Stimulated activated CD4-positive, alpha-beta T cell treated with anti-CD3 and anti-CD28 coated beads, Interleukin-2, amount 100 ng/mL, for 48 hours (primary cell): ENCODE measurements at regions not wholly inside any gene's neighbourhood (a gene's known extent, or its start where the extent isn't known, plus 50 kb on each side); places are given as distances from the start of the nearest gene placed in this dataset.
"Not testable (repeated sequence)": the region's sequence is repeated elsewhere in the genome, so short reads cannot be mapped to it uniquely, and the experiment has no call there.

Experiments
- DNase-seq, 2 donors: peaks; one replicate each; pipeline ENCODE4 v3.0.0-alpha.2; 2020

DNA sequence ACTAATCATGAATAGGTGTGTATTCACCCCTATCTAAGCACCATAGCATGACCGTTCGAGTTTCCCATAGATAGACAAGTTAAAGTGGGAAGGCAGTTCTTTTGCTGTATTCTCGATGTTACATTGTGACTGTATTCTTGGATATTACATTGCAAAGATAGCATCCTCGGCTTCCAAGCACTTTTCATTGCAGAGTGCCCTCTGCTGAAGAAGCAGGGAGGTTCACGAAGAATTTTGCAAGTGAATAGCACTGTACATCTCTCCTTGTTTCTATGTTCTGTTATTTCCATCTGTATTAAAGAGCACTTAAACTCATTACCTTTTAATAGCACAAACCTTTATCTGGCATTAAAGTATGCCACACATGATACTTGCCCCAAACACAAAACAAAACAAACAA lies 426.7 kb upstream of the ARX start:
- DNase-seq, result no peak

- DNase-seq, result no peak
These were observed 417.5 kb upstream of the ARX start for GRCh38 chrX:25433307-25433706.

DNA sequence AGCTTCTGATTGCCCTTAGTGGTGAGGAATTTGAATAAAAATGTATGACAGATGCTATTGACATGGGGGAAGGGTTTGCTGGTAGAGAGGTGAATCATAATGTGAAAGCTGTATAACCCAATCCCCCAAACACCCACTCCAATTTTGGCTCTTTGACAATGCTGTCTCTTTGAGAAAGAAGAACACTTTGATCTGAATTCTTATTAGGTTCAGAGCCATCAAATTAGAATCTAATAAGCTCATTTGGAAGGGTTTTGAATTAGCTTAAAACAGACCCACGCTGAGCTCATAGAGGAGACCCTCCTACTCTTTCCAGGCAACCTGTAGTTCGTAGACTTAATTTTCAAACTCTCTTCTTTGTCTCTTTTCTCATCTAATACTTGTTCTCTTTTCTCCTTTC lies 416.6 kb upstream of the ARX start:
- DNase-seq, result no peak

DNA sequence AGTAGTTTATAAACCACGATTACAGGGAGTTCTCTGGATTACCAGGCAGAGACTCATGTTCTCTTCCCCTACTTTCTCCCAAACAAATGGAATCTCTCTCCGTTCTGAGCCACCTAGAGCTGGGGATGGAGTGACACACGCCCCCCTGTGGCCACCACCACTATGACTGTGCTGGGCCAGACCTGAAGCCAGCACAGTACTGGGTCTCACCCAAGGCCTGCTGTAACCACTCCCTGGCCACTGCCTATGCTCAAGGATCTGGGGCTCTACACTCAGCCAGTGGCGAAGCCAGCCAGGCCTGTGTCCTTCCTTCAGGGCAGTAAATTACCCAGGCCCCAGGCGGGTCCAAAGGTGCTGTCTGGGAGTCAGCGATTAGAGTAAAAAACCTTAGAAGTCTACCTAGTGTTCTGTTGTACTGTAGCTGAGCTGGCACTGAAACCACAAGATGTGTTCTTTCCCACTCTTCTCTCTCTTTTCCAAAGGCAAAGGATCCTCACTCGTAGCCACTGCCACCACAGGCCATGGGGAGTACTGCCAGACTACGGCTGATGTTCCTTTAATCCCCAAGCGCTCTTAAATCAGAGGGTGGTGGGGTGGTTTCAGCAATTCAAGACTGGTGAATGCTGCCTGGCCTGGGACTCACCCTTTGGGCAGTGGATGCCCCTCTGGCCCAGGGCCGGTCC lies 412.2 kb upstream of the ARX start:
- no peak for DNase-seq

DNA sequence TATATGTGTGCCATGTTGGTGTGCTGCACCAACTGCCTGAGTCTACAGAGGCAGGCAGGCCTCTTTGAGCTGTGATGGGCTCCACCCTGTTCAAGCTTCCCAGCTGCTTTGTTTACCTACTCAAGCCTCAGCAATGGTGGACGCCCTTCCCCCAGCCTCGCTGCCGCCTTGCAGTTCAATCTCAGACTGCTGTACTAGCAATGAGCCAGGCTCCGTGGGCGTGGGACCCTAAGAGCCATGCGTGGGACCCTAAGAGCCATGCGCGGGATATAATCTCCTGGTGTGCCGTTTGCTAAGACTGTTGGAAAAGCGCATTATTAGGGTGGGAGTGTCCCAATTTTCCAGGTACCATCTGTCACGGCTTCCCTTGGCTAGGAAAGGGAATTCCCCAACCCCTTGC lies 388.4 kb upstream of the ARX start:
- not testable (repeated sequence) for DNase-seq

DNA sequence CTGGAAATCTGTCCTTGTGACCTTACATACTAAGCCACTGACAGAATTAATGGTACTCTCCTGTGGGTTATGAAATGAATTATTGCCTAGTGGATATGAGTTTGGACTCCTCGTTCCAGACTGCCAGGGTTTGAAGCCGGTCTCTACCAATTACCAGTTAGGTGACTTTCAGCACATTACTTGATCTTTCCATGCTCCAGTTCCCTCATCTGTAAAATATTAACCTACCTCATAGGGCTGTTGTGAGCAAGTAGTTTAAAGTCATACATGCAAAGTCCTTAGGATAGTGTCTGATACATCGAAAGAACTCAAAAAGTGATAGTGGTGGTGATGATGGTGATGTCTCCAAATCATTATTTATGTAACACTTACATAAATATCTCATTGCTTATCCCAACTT lies 373.5 kb upstream of the ARX start:
- no peak for DNase-seq

DNA sequence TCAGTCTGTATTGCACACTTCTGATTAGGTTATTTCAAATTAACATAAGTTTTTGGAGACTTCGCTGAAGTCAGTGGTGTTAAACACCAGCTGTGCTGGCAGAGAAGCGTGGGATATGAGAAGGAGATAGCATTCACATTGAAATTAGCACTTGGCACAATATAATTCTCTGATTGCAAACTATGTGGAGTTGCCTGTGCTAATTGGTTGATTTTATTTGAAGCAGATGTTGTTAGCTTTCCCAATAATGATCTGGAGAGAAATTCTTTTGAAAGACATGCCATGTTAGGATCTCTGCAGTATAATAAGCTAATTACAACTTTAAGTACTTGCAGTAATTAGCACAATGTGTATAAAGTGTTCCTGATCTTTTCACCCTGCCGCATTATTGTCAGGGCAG lies 367.4 kb upstream of the ARX start:
- DNase-seq, result no peak

DNA sequence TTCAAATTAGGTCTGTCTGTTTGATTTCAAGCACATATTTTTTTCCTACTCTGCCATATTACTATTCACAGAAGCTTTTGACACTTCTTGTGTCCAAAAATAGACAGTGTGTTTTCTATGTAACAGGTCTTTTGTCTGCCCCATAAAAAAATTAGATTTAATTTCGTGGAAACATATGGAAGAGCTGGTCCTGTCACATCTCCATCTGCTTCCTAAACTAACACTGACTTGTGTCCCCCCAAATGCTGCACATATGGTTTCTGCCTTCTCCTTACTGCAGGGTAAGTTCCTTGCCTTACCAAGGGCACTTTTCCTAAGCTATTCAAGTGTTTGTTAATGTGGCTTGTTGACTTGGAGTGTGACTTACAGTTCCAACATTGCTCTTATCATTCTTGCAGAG lies 340.7 kb upstream of the ARX start:
- DNase-seq, result no peak

GRCh38 chrX:25344161-25344936 lies 328.6 kb upstream of the ARX start:
- DNase-seq, result no peak

GRCh38 chrX:25343060-25343459 lies 327.3 kb upstream of the ARX start:
- no peak for DNase-seq

- DNase-seq, result no peak
These were observed 322.1 kb upstream of the ARX start for GRCh38 chrX:25337841-25338240.

GRCh38 chrX:25300994-25301393 lies 285.2 kb upstream of the ARX start:
- no peak for DNase-seq

DNA sequence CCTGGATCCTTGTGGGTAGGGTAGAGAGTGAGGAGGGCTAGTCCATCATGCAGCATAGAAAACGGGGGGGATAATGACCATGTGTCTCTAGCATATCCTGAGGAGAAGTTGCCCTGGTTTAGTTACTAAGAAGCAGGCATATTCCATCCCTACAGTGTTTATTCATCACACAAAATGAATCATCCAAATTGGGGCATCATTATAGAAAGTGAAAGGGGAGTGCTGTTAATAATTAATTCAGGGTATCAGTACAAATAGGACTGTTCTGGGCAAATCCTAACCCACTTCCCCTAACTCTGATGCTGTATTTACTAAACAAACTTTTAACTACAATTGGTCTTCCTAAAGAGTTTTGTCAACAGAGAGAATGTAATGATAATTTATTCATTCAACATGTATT lies 281.1 kb upstream of the ARX start:
- no peak for DNase-seq

DNA sequence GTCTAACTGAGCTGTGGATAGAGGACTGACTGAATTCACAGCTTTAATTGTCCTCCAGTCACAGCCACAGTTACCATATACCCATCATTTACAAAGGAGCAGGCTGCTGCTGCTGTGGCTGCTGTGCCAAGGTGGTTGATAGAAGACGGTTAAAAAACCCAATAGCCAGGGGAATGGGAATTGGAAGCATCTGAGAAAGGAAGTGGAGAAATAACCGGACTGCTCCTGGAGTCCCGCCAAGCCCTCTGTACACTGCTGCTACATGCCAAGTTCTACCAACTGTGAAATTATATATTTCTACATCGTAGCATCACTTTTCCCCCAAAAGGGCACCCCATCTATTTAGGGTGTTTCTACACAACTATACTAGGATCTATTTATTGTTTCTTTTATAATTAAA lies 279.7 kb upstream of the ARX start:
- no peak for DNase-seq

- DNase-seq, result no peak
These were observed 274.4 kb upstream of the ARX start for GRCh38 chrX:25290132-25290531.

DNA sequence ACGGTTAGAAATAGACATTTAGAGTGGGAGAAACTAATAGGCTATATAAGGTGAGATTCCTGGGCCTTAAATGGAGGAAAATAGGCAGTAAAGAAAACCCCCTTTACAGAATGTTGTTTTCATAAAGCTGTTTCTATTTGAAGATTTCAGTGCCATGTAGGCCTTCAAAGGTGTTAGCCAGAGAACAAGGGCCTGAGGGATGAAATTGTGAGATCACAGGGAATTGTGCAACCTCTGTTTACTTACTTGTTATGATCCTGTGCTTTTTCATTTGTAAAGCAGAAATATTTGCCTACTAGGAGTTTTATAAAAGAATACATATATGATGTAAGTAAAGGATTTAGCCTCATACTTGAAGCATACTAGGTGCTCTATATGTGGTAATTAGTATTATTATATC lies 272.9 kb upstream of the ARX start:
- no peak for DNase-seq

DNA sequence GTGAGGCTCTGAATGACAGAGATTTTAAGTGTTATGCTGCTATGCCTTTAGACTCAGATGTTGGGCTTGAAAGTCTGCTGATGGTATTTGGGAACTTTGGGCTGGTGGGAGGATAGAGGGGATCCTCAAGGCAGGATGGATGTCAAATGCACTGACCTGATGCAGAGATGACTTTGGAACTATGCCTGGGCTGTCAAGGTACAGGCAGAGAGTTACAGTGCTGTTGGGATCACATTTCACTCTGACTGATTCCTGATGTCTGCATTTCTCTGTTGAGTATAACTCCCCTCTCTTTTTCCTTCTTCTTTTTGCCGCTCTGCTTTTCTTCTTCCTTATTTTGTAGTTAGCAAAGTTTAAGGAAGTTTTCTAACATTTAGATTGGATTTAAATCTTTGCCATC lies 271.8 kb upstream of the ARX start:
- no peak for DNase-seq

- DNase-seq, result no peak
These were observed 269.8 kb upstream of the ARX start for GRCh38 chrX:25285598-25285997.

DNA sequence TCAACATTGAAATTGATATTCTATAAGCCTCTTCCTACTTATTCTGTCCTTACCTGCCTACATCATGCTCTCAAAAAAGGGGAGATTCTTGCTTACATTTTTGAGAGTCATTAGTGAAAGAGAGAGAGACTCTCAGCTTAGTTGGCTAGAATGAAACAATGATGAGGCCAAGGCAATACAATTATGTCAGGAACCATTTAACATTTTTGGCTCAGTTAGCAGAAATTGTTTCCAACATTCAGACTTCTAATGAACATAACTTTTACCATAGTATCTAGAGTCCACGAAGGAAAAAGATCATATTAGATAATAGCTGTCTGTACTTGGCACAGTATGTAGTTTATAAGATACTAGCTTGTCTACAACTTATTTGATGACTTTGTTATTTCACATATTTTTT lies 263.7 kb upstream of the ARX start:
- no peak for DNase-seq

- no peak for DNase-seq
These were observed 262.6 kb upstream of the ARX start for GRCh38 chrX:25278341-25278740.

DNA sequence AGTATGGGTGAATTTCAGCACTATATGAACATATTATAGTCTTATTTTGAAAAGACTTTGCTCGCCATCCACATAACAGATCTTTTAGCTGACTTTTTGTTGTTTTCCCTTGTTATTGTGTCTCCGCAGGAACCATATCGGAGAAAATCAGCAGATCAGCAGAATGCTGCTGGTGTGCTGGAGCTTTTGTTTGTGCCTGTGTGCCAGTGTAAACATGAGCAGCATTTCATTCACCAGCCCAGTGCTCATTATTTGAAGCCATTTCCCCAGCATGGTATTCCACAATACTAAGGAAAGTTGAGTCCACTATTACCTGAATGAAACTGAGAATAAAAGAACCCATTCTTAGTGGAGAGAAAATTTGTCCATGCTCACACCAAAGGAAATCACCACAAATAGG lies 261.8 kb upstream of the ARX start:
- DNase-seq, result no peak

DNA sequence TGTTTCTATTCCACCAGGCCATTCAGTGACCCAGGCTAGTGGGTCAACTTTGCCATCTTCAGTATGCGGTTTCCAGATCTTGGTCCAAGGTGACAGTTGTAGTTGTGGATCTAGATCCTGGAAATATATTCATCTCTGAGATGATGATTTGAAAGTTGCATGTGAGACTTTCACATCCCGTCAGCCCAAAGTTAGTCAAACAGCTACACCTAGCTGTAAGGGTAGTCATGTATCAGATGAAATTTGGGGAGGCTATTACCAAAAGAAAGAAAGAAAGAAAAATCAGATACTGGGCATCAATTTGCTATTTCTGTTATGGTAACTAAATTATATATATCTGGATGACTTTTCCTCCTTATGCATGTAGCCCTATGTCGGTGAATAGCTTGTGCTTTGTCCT lies 259.4 kb upstream of the ARX start:
- no peak for DNase-seq

- DNase-seq, result no peak
These were observed 225.7 kb upstream of the ARX start for GRCh38 chrX:25241461-25241860.

- no peak for DNase-seq
These were observed 210.4 kb upstream of the ARX start for GRCh38 chrX:25226151-25226550.

GRCh38 chrX:25219480-25219879 lies 203.7 kb upstream of the ARX start:
- no peak for DNase-seq
